ENCODE measurements at regions not wholly inside any gene's neighbourhood (a gene's known extent, or its start where the extent isn't known, plus 50 kb on each side); places are given as distances from the start of the nearest gene placed in this dataset.

DNA sequence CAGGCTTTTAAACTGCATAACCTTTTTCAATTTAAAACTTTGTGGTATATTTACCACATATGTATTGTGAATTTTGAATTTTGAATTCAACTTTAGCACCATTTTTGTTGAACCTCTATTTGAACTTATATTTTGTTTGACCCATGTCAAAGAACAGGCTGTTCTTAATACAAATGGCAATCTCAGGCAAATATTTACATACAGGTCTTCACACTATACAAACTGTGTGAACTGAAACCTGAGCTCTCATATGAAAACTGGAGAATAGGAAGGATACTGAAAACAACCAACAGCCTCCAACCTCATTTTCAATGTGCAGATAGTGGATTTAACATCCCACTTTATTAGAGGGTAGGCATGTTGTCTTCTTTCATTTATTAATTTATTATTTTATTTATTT is 491.8 kb downstream of the KCNJ3 start:
- Histone ChIP-seq H4K8ac (ENCODE audit: low read depth in 2 of 2, low read length in 2 of 2) (no peak overlapping the region), H3K14ac (replicated peaks; ENCODE audit: low read depth, low read length) (no peak overlapping the region), H2BK5ac (ENCODE audit: low read depth, low read length, poor library complexity, severe bottlenecking) (no peak overlapping the region), H3K4me3 (ENCODE audit: insufficient read depth, low read depth, low read length) (no peak overlapping the region), H3K36me3 (ENCODE audit: control insufficient read depth, insufficient read depth, low read length) (no peaks in the 10 kb centered on the region), H2AFZ (replicated peaks; ENCODE audit: low read length, poor library complexity) (no peak overlapping the region), H3K4me1 (ENCODE audit: control insufficient read depth, insufficient read depth, low read length) (no peaks in the 10 kb centered on the region), H3K9ac (ENCODE audit: low read depth, low read length) (no peak overlapping the region), H4K5ac (ENCODE audit: low read depth, low read length) (no peak overlapping the region), H3K27me3 (ENCODE audit: control insufficient read depth, insufficient read depth, low read length) (no peaks in the 10 kb centered on the region), H4K91ac (ENCODE audit: insufficient read depth, low read depth, low read length) (no peak overlapping the region), H3K27ac (ENCODE audit: insufficient read depth, low read length) (no peak overlapping the region), H3K23ac (ENCODE audit: low read depth, low read length) (no peak overlapping the region), H2BK20ac (ENCODE audit: low read depth, low read length) (no peak overlapping the region), H3K18ac (ENCODE audit: low read depth, low read length) (no peak overlapping the region), H2AK9ac (replicated peaks; ENCODE audit: low read depth, low read length, poor library complexity) (no peak overlapping the region), H3K79me1 (ENCODE audit: low read depth in 1 of 2, low read length in 2 of 2) (no peaks in the 10 kb centered on the region), H2BK120ac (ENCODE audit: low read depth, low read length) (no peak overlapping the region), H3K9me3 (ENCODE audit: control insufficient read depth, insufficient read depth, low read length) (no peaks in the 10 kb centered on the region), H3K4ac (ENCODE audit: low read depth, low read length) (no peak overlapping the region), H3K9me1 (ENCODE audit: insufficient read depth, low read length) (no peaks in the 10 kb centered on the region), H3K56ac (ENCODE audit: extremely low read depth, insufficient read depth, low read length) (no peak overlapping the region), H2BK15ac (ENCODE audit: low read depth, low read length) (no peak overlapping the region), H2AK5ac (ENCODE audit: low read depth, low read length) (no peak overlapping the region), H3K4me2 (ENCODE audit: low read depth, low read length) (no peak overlapping the region), H4K20me1 (ENCODE audit: insufficient read depth, low read length) (no peaks in the 10 kb centered on the region)
- POLR2A ChIA-PET (ENCODE audit: unreplicated experiment): no interaction called here
- intact Hi-C loops (cut with micrococcal nuclease) (no loop called here), in situ Hi-C loops (cut with MboI; ENCODE audit: low sequenced_read_pairs) (no loop called here), dilution Hi-C loops (cut with HindIII; ENCODE audit: low sequenced_read_pairs, unreplicated experiment) (no loop called here)
- ATAC-seq (ENCODE audit: low read depth) (no peak), DNase-seq (no peak)
- CTCF ChIA-PET: no interaction called here
- TF ChIP-seq POLR2A (IDR thresholded peaks at IDR 0.05; ENCODE audit: low read depth, low read length) (no peak), CEBPB (IDR thresholded peaks at IDR 0.05; ENCODE audit: low read depth, low read length) (no peak), RFX5 (IDR thresholded peaks at IDR 0.05; ENCODE audit: low read depth, low read length) (no peak), USF2 (IDR thresholded peaks at IDR 0.05; ENCODE audit: low read depth, low read length) (no peak), RCOR1 (IDR thresholded peaks at IDR 0.05; ENCODE audit: insufficient replicate concordance, low read length) (no peak), BHLHE40 (IDR thresholded peaks at IDR 0.05; ENCODE audit: low read depth, low read length) (no peak), MAFK (IDR thresholded peaks at IDR 0.05; ENCODE audit: low read depth, low read length) (no peak), MXI1 (IDR thresholded peaks at IDR 0.05; ENCODE audit: borderline replicate concordance, low read depth, low read length) (no peak), MAZ (IDR thresholded peaks at IDR 0.05; ENCODE audit: borderline replicate concordance, low read depth, low read length) (no peak), RAD21 (IDR thresholded peaks at IDR 0.05; ENCODE audit: low read length) (no peak), NFE2L2 (IDR thresholded peaks at IDR 0.05; ENCODE audit: low read depth, low read length) (no peak), FOS (IDR thresholded peaks at IDR 0.05; ENCODE audit: low read depth, low read length) (no peak)
- TF ChIP-seq, protein P1, sequence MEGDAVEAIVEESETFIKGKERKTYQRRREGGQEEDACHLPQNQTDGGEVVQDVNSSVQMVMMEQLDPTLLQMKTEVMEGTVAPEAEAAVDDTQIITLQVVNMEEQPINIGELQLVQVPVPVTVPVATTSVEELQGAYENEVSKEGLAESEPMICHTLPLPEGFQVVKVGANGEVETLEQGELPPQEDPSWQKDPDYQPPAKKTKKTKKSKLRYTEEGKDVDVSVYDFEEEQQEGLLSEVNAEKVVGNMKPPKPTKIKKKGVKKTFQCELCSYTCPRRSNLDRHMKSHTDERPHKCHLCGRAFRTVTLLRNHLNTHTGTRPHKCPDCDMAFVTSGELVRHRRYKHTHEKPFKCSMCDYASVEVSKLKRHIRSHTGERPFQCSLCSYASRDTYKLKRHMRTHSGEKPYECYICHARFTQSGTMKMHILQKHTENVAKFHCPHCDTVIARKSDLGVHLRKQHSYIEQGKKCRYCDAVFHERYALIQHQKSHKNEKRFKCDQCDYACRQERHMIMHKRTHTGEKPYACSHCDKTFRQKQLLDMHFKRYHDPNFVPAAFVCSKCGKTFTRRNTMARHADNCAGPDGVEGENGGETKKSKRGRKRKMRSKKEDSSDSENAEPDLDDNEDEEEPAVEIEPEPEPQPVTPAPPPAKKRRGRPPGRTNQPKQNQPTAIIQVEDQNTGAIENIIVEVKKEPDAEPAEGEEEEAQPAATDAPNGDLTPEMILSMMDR (conservative IDR thresholded peaks at IDR 0.05; ENCODE audit: low read depth, low read length): no peak
- no TSS peak for BruUV-seq (replicated peaks)

Measured in IMR-90 (cell line).